Urinary bladder (tissue), 3 donors: ENCODE measurements at regions not wholly inside any gene's neighbourhood (a gene's known extent, or its start where the extent isn't known, plus 50 kb on each side); places are given as distances from the start of the nearest gene placed in this dataset.
"Not testable (repeated sequence)": the region's sequence is repeated elsewhere in the genome, so short reads cannot be mapped to it uniquely, and the experiment has no call there.

Experiments
- DNase-seq: peaks from one replicate; pipeline ENCODE4 v3.0.0-alpha.2; 2015; ENCODE audit errors: extremely low spot score
- H3K27ac ChIP-seq: one replicate; pipeline ENCODE4 v1.5.1; 2013; ENCODE audit warnings: low read depth, mild to moderate bottlenecking, moderate library complexity
- H3K36me3 ChIP-seq: one replicate; pipeline ENCODE4 v1.6.1; 2013; ENCODE audit warnings: mild to moderate bottlenecking, moderate library complexity; ENCODE audit not compliant: insufficient read depth
- H3K4me1 ChIP-seq: one replicate; pipeline ENCODE4 v1.6.1; 2013; ENCODE audit warnings: mild to moderate bottlenecking, moderate library complexity; ENCODE audit not compliant: insufficient read depth
- H3K4me3 ChIP-seq: one replicate; pipeline ENCODE4 v1.5.1; 2013; ENCODE audit warnings: low read depth, low read length
- WGBS: extraction: QIAGEN DNeasy Blood & Tissue Kit; methylation state at CpG from one replicate; pipeline ENCODE4 v1.1.7; 2013; 5-methylcytosine and 5-hydroxymethylcytosine counted together
- donor health status: healthy with polysubstance abuse.
- donor health status: healthy.

DNA sequence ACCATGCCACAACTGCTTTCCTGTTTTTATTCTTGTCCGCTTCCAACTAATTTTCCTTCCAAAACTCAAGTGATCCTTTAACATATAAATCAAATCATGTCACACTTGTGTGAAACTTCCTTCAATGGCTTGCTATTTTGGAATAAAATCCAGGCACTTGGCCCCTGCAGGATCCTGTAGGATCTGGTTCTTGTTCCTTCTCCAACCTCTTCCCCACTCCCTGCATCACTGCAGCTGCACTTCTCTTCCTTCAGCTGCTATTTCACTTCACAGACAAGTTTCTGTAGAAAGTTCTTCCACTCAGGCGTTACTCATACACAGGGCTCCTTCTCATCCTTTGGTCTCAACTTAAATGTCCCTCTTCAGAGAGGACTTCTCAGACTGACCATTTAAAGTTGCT, 239.7 kb upstream of the BTG1 start:
- H3K4me3 ChIP-seq: no peak overlapping the region
- WGBS: 74% methylated on average over 2 of the region's 2 CpGs
- no peaks in the 10 kb centered on the region for H3K4me1 ChIP-seq
- no peak for DNase-seq
- no peaks in the 10 kb centered on the region for H3K36me3 ChIP-seq
- no peak overlapping the region for H3K27ac ChIP-seq

DNA sequence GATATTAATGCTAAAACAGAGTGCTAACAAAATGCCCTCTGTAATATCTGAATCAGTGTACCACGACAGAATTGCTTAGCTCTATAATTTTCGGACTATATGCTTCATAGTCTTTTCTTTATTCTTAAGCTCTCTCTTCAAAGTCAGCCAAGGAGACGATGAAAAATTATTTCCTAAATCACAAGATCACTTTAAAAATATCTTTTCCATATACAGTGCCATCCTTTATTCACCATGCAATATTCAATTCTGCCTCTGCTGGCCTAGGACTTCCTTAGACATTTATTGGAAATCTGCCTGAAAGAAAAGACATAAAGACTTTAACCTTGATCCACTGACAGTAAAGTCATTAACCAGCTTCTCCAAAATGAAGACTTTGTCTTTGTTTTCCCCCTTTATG, 238.9 kb upstream of the BTG1 start:
- H3K4me1 ChIP-seq: no peaks in the 10 kb centered on the region
- no peaks in the 10 kb centered on the region for H3K36me3 ChIP-seq
- no peak overlapping the region for H3K4me3 ChIP-seq
- H3K27ac ChIP-seq: no peak overlapping the region
- no peak for DNase-seq
- 87% methylated on average over 3 of the region's 3 CpGs for WGBS

GRCh38 chr12:92382383-92382878, 236.8 kb upstream of the BTG1 start:
- no peak for DNase-seq
- Histone ChIP-seq H3K36me3 (no peaks in the 10 kb centered on the region), H3K27ac (no peak overlapping the region), H3K4me1 (no peaks in the 10 kb centered on the region), H3K4me3 (no peak overlapping the region)
- WGBS: 94% methylated on average over 3 of the region's 3 CpGs

DNA sequence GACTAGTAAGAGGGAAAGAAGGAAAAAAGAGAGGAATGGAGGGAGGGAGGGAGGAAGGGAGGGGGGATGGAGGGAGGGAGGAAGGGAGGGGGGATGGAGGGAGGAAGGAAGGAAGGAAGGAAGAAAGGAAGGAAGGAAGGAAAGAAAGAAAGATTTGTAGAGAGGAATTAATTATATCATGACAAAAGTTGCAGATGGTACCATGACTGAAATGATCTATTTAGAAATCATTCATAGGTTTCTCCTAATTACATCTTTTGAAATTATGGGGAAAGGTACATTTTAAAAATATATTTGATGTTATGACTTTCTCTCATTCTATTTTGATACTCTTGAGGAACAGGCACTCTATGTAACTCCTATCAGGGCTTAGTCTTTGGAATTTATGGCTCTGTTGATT, 236.2 kb upstream of the BTG1 start:
- Histone ChIP-seq H3K27ac (no peak overlapping the region), H3K36me3 (no peaks in the 10 kb centered on the region), H3K4me3 (no peak overlapping the region), H3K4me1 (no peaks in the 10 kb centered on the region)
- no peak for DNase-seq

- Histone ChIP-seq H3K4me3 (no peak overlapping the region), H3K27ac (no peak overlapping the region), H3K4me1 (no peaks in the 10 kb centered on the region), H3K36me3 (no peaks in the 10 kb centered on the region)
- WGBS: 68% methylated on average over 4 of the region's 4 CpGs
- no peak for DNase-seq
Measured at GRCh38 chr12:92378682-92379479, 233.2 kb upstream of the BTG1 start.

DNA sequence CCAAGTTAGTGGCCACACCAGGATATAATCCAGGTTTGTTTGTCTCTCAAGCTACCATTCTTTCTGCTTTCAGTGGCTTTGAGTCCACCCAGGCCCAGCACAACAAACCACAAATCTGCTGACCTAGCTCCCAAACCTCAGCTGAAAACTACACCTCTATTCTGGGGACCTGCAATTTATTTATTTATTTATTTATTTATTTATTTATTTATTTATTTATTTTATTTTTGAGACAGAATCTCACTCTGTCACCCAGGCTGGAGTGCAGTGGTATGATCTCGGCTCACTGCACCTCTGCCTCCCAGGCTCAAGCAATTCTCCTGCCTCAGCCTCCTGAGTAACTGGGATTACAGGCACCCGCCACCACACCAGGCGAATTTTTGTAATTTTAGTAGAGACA, 229.9 kb upstream of the BTG1 start:
- not testable (repeated sequence) for DNase-seq, H3K4me3 ChIP-seq, H3K4me1 ChIP-seq, H3K27ac ChIP-seq, H3K36me3 ChIP-seq
- WGBS: over 99% methylated on average over 3 of the region's 3 CpGs

- Histone ChIP-seq H3K4me3 (no peak overlapping the region), H3K36me3 (no peaks in the 10 kb centered on the region), H3K27ac (no peak overlapping the region), H3K4me1 (no peaks in the 10 kb centered on the region)
- no peak for DNase-seq
Measured at GRCh38 chr12:92370828-92371227, 225.2 kb upstream of the BTG1 start.

DNA sequence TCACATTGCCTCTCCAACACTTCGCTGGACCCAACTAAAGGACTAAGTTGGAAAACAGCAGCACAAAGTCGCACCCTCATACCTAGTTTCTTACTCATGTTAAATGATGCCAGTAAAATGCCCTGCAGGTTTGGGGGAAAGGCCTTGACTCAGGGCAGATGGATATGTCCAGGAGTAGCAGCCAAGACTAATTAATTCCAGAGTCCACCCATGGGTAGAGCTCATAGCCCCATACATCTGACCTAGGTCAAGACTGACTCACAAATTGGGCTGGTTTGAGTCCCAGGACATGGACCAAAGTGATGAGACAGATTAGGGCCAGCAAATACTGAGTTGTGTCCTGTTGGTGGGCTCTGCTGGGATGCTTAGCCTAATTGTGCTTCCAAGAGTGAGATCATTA, 224.0 kb upstream of the BTG1 start:
- Histone ChIP-seq H3K36me3 (no peaks in the 10 kb centered on the region), H3K4me1 (no peaks in the 10 kb centered on the region), H3K27ac (no peak overlapping the region), H3K4me3 (no peak overlapping the region)
- no peak for DNase-seq
- over 99% methylated on average over 2 of the region's 2 CpGs for WGBS

DNA sequence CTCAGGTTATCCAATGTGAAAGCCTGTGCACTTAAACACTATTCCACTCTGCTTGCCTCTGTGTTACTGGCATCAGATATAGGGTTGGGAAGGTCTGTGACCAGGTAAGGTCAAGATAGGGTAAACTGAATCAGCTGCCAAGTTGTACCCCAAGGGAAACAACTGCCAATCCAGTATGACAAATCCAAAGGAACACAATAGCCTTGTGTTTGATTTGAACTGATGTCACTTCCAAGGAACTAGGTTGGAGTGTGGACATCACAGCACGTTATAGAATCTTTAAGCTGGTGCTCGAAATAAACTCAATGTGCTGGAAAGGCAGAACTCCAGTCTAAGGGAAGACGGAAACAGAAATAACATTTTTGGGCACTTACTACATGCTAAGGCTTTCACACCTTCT, 223.4 kb upstream of the BTG1 start:
- 96% methylated on average over 3 of the region's 3 CpGs for WGBS
- no peak overlapping the region for H3K4me3 ChIP-seq
- H3K4me1 ChIP-seq: no peaks in the 10 kb centered on the region
- no peaks in the 10 kb centered on the region for H3K36me3 ChIP-seq
- no peak overlapping the region for H3K27ac ChIP-seq
- DNase-seq: no peak

DNA sequence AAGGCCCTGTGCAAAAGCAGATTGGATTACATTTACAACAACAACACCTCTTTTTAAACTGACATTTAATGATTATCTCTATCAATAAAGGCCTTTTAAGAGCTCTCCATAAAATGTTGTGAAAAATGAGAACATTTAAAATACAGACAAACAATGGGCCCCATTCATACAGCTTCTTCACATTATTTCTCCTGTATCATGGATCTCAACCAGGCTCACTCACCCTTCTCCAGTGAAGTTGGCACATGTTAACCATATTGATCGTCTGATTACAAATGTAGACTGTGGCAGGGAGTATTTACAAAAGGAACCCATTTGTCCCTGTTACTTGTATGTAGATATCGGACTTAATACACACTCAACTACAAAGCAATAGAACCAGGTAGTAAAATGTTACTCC, 220.2 kb upstream of the BTG1 start:
- no peaks in the 10 kb centered on the region for H3K4me1 ChIP-seq
- no peak for DNase-seq
- 84% methylated on average over 2 of the region's 2 CpGs for WGBS
- H3K4me3 ChIP-seq: no peak overlapping the region
- H3K27ac ChIP-seq: no peak overlapping the region
- peaks cover 1% of the 10 kb centered on the region for H3K36me3 ChIP-seq

DNA sequence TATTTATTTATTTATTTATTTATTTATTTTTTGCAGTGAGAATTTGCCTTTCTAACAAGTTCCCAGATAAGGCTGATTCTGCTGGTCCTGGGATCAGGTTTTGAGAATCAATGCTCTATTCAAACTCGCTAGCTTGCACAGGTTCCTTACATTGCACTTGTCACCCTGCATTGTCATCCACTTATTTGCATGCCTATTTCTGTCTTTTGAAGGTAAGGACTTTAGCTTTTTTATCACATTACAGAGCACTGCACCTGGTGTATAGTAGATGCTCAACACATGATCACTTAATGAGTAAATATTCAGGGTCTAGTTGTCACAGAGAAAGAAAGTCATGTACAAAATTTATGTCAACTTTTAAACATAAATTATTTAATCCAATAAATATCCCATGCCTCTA, 219.7 kb upstream of the BTG1 start:
- WGBS: 99% methylated on average over 1 of the region's 1 CpG
- Histone ChIP-seq H3K4me1 (no peaks in the 10 kb centered on the region), H3K4me3 (no peak overlapping the region), H3K36me3 (peaks cover 1% of the 10 kb centered on the region), H3K27ac (no peak overlapping the region)
- DNase-seq: no peak

GRCh38 chr12:92363295-92364146, 217.9 kb upstream of the BTG1 start:
- WGBS: 34% methylated on average over 11 of the region's 11 CpGs
- DNase-seq: peak; percentile 11

GRCh38 chr12:92362785-92363184, 217.1 kb upstream of the BTG1 start:
- Histone ChIP-seq H3K4me1 (no peaks in the 10 kb centered on the region), H3K36me3 (peaks cover 1% of the 10 kb centered on the region), H3K27ac (no peak overlapping the region), H3K4me3 (no peak overlapping the region)
- 60% methylated on average over 3 of the region's 3 CpGs for WGBS
- DNase-seq: no peak

More at GRCh38 chr12:92363295-92364146, 217.9 kb upstream of the BTG1 start:
- no peaks in the 10 kb centered on the region for H3K4me1 ChIP-seq
- peaks cover 1% of the 10 kb centered on the region for H3K36me3 ChIP-seq
- no peak overlapping the region for H3K27ac ChIP-seq
- peak overlapping the region; percentile 26 for H3K4me3 ChIP-seq

- DNase-seq: no peak
- Histone ChIP-seq H3K4me3 (no peak overlapping the region), H3K27ac (no peak overlapping the region), H3K36me3 (peaks cover 1% of the 10 kb centered on the region), H3K4me1 (no peaks in the 10 kb centered on the region)
- 59% methylated on average over 6 of the region's 6 CpGs for WGBS
Measured at GRCh38 chr12:92362126-92362525, 216.5 kb upstream of the BTG1 start.
